ENCODE measurements at regions not wholly inside any gene's neighbourhood (a gene's known extent, or its start where the extent isn't known, plus 50 kb on each side); places are given as distances from the start of the nearest gene placed in this dataset.

- TF ChIP-seq, protein P1, sequence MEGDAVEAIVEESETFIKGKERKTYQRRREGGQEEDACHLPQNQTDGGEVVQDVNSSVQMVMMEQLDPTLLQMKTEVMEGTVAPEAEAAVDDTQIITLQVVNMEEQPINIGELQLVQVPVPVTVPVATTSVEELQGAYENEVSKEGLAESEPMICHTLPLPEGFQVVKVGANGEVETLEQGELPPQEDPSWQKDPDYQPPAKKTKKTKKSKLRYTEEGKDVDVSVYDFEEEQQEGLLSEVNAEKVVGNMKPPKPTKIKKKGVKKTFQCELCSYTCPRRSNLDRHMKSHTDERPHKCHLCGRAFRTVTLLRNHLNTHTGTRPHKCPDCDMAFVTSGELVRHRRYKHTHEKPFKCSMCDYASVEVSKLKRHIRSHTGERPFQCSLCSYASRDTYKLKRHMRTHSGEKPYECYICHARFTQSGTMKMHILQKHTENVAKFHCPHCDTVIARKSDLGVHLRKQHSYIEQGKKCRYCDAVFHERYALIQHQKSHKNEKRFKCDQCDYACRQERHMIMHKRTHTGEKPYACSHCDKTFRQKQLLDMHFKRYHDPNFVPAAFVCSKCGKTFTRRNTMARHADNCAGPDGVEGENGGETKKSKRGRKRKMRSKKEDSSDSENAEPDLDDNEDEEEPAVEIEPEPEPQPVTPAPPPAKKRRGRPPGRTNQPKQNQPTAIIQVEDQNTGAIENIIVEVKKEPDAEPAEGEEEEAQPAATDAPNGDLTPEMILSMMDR (IDR thresholded peaks at IDR 0.05): no peak
- no peak for TF ChIP-seq POLR2A (IDR thresholded peaks at IDR 0.05)
Observed at GRCh38 chr7:22639396-22639795, 87.6 kb upstream of the IL6 start.
